ENCODE measurements at regions not wholly inside any gene's neighbourhood (a gene's known extent, or its start where the extent isn't known, plus 50 kb on each side); places are given as distances from the start of the nearest gene placed in this dataset.
"Not testable (repeated sequence)": the region's sequence is repeated elsewhere in the genome, so short reads cannot be mapped to it uniquely, and the experiment has no call there.

DNA sequence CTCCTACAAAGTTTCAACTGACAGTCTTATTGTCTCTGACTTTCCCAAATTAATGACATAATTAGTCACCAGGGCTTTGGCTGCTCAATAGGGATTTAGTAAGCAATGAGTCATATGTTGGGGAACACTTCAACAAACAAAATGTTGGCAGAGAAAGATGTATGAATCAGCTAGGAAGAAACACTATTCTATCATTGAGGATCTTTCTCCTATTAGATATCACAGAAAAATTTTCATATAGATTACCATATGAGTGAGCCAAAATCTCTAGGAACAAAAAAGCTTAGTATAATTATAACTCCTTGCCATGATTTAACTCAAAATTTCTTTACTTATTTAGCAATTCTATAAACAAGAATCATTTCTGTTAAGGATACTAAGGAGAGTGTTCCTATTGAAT lies 286.3 kb upstream of the PRSS16 start:
- TF ChIP-seq, protein P1, sequence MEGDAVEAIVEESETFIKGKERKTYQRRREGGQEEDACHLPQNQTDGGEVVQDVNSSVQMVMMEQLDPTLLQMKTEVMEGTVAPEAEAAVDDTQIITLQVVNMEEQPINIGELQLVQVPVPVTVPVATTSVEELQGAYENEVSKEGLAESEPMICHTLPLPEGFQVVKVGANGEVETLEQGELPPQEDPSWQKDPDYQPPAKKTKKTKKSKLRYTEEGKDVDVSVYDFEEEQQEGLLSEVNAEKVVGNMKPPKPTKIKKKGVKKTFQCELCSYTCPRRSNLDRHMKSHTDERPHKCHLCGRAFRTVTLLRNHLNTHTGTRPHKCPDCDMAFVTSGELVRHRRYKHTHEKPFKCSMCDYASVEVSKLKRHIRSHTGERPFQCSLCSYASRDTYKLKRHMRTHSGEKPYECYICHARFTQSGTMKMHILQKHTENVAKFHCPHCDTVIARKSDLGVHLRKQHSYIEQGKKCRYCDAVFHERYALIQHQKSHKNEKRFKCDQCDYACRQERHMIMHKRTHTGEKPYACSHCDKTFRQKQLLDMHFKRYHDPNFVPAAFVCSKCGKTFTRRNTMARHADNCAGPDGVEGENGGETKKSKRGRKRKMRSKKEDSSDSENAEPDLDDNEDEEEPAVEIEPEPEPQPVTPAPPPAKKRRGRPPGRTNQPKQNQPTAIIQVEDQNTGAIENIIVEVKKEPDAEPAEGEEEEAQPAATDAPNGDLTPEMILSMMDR (IDR thresholded peaks at IDR 0.05) = not testable (repeated sequence)
- not testable (repeated sequence) for TF ChIP-seq POLR2A (IDR thresholded peaks at IDR 0.05)

Measured in thyroid gland (tissue), 4 donors.